ENCODE measurements at regions not wholly inside any gene's neighbourhood (a gene's known extent, or its start where the extent isn't known, plus 50 kb on each side); places are given as distances from the start of the nearest gene placed in this dataset.

DNA sequence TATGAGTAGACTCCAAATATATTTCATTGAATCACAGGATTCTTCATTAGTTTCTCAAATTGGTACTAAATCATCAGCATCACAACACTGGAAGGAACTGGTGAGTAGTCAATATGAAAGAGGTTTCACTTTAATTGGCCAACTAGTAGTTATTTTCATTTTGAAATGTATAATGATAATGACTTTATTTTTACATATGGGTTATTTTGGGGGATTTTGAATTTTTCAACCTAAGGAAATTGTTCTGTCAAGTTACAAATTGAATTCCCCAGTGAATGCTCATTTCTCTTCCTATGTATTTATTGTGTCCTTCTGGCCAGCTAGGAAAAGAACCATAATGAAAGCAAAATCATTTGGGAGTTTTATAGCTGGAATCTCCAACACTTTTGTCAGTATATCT, 174.2 kb upstream of the ATP2B1 start:
- TF ChIP-seq CTCF (IDR thresholded peaks at IDR 0.05; ENCODE audit: insufficient read depth, low read depth, low read length): no peak
- TF ChIP-seq EZH2 (IDR thresholded peaks at IDR 0.05; ENCODE audit: insufficient read depth, low read length): no peak
